ENCODE measurements at regions not wholly inside any gene's neighbourhood (a gene's known extent, or its start where the extent isn't known, plus 50 kb on each side); places are given as distances from the start of the nearest gene placed in this dataset.

DNA sequence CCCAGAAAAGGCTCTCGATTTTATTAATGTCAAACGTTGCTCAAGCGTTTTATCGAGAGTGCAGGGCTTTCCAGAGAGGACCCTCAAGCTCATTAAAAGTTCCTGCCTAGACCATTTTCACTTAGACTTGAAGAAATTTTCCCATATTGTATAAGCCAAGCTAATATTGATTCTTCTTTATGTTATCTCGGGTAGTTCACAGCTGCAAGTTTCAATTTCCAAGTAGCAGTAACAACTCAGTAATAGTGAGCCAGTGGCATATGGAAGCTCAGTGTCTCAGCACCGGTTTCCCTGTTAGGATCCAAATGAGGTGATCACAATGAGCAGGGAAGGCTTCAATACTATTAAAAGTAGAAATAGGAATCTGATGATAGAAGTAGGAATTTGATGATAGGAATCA is 274.5 kb downstream of the TMX3 start:
- no peak for TF ChIP-seq POLR2AphosphoS5 (IDR thresholded peaks at IDR 0.05)
- TF ChIP-seq, protein P1, sequence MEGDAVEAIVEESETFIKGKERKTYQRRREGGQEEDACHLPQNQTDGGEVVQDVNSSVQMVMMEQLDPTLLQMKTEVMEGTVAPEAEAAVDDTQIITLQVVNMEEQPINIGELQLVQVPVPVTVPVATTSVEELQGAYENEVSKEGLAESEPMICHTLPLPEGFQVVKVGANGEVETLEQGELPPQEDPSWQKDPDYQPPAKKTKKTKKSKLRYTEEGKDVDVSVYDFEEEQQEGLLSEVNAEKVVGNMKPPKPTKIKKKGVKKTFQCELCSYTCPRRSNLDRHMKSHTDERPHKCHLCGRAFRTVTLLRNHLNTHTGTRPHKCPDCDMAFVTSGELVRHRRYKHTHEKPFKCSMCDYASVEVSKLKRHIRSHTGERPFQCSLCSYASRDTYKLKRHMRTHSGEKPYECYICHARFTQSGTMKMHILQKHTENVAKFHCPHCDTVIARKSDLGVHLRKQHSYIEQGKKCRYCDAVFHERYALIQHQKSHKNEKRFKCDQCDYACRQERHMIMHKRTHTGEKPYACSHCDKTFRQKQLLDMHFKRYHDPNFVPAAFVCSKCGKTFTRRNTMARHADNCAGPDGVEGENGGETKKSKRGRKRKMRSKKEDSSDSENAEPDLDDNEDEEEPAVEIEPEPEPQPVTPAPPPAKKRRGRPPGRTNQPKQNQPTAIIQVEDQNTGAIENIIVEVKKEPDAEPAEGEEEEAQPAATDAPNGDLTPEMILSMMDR (IDR thresholded peaks at IDR 0.05), result no peak
